Right lobe of liver (tissue), 6 donors: ENCODE measurements at regions not wholly inside any gene's neighbourhood (a gene's known extent, or its start where the extent isn't known, plus 50 kb on each side); places are given as distances from the start of the nearest gene placed in this dataset.
"Not testable (repeated sequence)": the region's sequence is repeated elsewhere in the genome, so short reads cannot be mapped to it uniquely, and the experiment has no call there.

Source experiments
- ATAC-seq, 4 donors: fragments of 200-7000 bp; cut with Tn5 transposase; one replicate each; pipeline ENCODE4 v1.9.1; 2020; ENCODE audit warnings: mild to moderate bottlenecking in 4 of 4, moderate library complexity in 4 of 4
- DNase-seq, 3 donors: peaks; one replicate each; pipeline ENCODE4 v3.0.0-alpha.2; 2020
- H3K27ac ChIP-seq, 3 donors: fragments of 200-600 bp; one replicate each; pipeline ENCODE4 v1.8.0; 2022
- H3K27me3 ChIP-seq, 2 donors: fragments of 200-600 bp; one replicate each; pipeline ENCODE4 v1.8.0; 2022
- H3K36me3 ChIP-seq, 4 donors: fragments of 200-600 bp; sonication (generic) in 1 of 4; one replicate each; pipeline versions ENCODE4 v1.5.1 to v1.8.0; 2017 to 2022; ENCODE audit warnings: control low read depth in 1 of 4
- H3K4me1 ChIP-seq, 4 donors: fragments of 200-600 bp; sonication (generic) in 1 of 4; one replicate each; pipeline versions ENCODE4 v1.5.1 to v1.8.0; 2017 to 2022; ENCODE audit warnings: control low read depth in 1 of 4
- H3K4me3 ChIP-seq, 3 donors: fragments of 200-600 bp; one replicate each; pipeline ENCODE4 v1.8.0; 2022
- H3K9me3 ChIP-seq, 4 donors: fragments of 200-600 bp; sonication (generic) in 1 of 4; one replicate each; pipeline versions ENCODE4 v1.5.1 to v1.8.0; 2017 to 2022; ENCODE audit warnings: control low read depth in 1 of 4
- WGBS: methylation state at CpG from one replicate; pipeline ENCODE4 v1.1.6; 2018; ENCODE audit warnings: low coverage, low lambda C conversion rate; ENCODE audit not compliant: insufficient coverage; ENCODE audit errors: missing lambda C conversion rate; 5-methylcytosine and 5-hydroxymethylcytosine counted together
- intact Hi-C, 2 donors: fragments of 100-400 bp; cut with DNase I; formaldehyde crosslinking; loops; one replicate each; pipeline versions ENCODE4 v1.11.2 to v1.14.1; 2022
- donor health status: DM: no; HTN: yes; CAD: no.
- donor health status: DM: no; HTN: no; CAD: no.
- donor health status: DM: no; HTN: no; CAD: no.
- donor health status: DM: no; HTN: yes; CAD: no.
- donor health status: DM: no; HTN: yes; CAD: no.

DNA sequence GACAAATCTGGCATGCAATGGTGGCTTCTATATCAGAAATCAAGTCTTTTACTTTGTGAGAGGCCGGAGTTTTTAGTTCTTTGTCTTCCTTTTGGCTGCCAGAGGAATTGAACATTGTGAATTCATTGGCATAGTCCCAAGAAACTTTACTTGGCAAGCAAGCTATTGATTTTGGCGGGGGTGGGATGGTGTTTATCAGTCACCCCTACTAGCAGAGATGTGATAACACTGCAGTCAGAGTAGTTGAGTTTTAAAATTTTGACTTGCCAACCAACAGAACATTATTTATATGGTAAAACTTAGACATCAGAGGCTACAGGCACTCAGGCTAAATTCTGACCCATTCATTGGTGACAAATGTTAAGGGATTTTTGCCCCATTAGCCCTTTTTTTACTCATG is 129.7 kb downstream of the FAM72C start:
- H3K27ac ChIP-seq, H3K9me3 ChIP-seq, H3K36me3 ChIP-seq, H3K4me3 ChIP-seq, H3K4me1 ChIP-seq, DNase-seq, H3K27me3 ChIP-seq, intact Hi-C loops: not testable (repeated sequence)
- peak; percentile 48 to 70 (median 53) for ATAC-seq
- WGBS: 11% methylated on average over 1 of the region's 2 CpGs

DNA sequence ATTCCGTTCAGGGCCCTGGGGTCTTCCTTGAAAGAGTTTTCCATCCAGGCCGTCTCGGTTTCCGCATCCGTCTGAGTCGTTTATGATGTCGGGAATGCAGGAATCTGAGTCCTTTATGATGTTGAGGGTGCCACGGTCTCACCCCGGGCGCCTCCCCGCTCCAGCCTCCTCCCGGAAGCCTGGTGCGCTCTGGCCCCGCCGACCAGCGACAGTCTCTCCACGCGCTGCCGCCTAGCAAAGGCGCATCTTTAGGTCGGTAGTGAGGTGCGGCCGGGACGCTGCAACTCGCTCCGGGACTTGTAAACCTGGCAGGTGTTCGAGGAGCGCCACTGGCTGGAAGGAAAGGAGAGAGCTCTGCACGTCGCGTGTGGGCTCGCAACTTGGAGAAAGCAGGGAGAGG is 132.6 kb downstream of the FAM72C start:
- H3K4me1 ChIP-seq, H3K27ac ChIP-seq, DNase-seq, H3K4me3 ChIP-seq, H3K9me3 ChIP-seq, H3K27me3 ChIP-seq, H3K36me3 ChIP-seq, intact Hi-C loops: not testable (repeated sequence)
- ATAC-seq: peak in 3 of 4 donors; percentile 33 to 50 (median 33)
- WGBS: 13% methylated on average over 4 of the region's 32 CpGs

DNA sequence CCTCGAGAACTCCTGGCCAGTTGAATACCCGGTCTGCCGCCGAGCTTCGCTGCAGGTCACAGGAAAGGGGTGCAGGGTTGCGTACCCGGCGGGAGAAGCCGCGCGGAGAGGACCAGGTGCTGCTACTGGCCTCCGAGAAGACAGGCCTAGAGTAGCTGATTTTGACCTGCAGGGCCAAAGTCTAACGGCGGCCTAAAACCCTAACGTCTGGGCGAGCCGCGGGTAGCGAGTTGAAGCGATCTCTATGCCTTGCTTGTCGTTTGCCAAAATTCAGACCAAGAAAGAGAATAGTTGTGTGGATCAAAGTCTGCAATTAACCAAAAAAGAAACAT is 133.2 kb downstream of the FAM72C start:
- H3K36me3 ChIP-seq, DNase-seq, H3K4me3 ChIP-seq, intact Hi-C loops, H3K9me3 ChIP-seq, H3K27ac ChIP-seq, H3K27me3 ChIP-seq, H3K4me1 ChIP-seq: not testable (repeated sequence)
- ATAC-seq: peak in 2 of 4 donors; percentile 28 to 45
- no CpG with 5 or more reads among the region's 21 CpGs for WGBS

DNA sequence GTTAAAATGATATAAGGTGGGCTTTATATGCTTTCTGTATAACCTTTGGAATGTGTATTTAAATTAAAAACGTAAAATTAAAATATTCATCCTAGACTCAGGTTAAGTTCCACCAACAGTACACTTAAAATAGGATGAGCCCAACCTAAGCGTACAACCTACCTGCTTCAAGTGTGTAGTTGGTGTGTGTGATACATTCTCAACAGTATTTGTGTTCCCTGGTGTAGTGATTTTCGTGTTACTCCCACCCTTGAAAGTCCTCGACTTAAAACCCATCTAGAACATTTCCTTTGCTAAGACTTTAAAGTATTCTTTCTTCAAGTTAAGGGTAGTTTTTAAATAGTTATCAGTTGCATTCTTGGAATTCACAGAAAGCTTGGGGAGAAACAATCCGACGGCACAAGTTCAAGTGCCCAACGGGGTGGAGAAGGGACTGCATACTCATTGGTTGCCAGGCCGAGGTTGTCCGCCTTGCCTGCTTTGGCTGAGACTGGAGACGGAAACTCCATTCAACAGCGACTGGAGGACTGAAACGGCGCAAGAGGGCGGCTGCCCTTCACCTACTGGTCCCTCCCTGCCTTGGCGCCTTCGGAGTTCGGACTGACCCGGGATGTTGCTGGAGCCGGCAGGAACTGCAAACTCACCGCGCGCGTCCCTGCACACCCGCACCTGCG is 133.7 kb downstream of the FAM72C start:
- H3K27ac ChIP-seq, H3K4me3 ChIP-seq, intact Hi-C loops, H3K27me3 ChIP-seq, H3K4me1 ChIP-seq, DNase-seq, H3K36me3 ChIP-seq, H3K9me3 ChIP-seq: not testable (repeated sequence)
- 53% methylated on average over 4 of the region's 25 CpGs for WGBS
- ATAC-seq: peak in 2 of 4 donors; percentile 12 to 13

DNA sequence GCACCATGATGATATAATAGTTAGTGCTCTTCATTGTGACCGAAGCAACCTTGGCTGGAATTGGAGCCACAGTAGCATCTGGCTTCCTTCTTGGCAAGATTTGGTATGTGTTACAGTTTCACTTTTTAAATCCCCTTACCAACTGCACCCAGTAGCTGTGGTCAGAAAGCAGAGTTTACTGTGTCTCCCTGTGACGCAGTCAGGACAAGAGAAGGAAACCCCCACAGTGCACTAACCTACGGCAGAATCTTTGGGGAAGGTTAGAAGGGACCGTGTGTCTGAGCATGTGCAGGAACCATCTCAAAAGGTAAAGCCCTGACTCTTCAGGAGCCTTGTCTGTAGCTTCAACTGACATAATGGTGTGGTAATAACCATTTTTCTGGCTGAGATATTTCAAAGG is 138.4 kb downstream of the FAM72C start:
- H3K4me3 ChIP-seq, DNase-seq, H3K27me3 ChIP-seq, H3K36me3 ChIP-seq, ATAC-seq, H3K27ac ChIP-seq, H3K4me1 ChIP-seq, intact Hi-C loops, H3K9me3 ChIP-seq: not testable (repeated sequence)
- WGBS: no CpG with 5 or more reads among the region's 4 CpGs

DNA sequence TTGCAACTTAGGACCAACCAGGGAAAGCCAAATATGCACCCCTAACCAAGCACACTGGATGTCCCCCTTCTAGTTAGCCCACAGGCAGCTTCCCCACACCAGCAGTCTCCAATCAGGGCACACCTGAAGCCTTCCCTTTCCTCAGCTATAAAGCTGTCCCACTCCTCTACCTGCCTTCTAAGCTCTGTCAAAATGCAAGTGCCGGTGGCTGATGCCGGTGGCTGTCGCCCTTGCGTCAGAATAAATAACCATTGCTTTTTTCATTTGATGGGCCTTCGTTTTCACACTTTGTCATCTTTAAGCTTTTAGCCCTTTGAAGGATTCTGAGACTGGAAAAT is 139.4 kb downstream of the FAM72C start:
- DNase-seq, H3K4me1 ChIP-seq, H3K36me3 ChIP-seq, H3K9me3 ChIP-seq, H3K27me3 ChIP-seq, ATAC-seq, H3K27ac ChIP-seq, H3K4me3 ChIP-seq, intact Hi-C loops: not testable (repeated sequence)
- 70% methylated on average over 5 of the region's 5 CpGs for WGBS

DNA sequence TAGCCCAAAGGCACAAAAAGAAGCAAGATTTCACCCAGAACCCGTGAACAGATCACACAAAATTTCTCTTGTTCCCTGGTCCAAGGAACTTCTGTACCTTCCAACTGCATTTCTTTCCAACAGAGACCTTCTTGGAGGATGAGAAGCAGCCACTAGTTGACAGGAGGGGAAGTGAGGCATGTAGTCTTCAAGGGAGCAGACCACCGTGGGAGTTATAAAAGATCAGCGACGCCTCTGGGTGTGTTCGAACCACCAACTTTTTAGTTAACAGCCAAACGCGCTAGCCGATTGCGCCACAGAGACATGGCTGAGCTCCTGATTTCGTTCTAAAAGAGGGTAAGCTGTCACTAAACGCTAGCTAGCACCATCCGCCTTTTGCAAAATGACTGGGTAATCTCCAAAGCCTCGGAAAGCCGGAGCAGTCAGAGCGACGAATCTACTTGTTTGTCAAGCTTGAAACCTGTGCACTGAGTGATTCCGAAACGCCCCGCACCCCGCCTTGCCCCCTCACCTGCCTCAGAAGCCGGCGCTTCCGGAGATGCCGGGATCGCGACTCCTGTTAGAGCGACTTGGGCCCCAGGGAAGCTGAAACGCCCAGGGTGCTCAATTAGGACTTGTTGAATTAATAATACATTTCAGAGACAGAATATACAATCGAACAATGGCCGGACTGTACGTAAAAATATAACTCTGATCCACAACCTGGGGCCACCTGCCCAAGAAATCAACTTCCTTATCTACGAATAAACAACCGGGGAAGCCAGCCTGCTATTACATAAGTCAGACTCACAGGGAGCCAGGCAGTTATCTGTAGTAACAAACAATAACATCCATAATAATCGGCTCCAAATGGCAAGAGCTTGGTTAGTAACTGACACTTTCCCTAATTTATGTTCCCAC is 140.1 kb downstream of the FAM72C start:
- H3K27me3 ChIP-seq, ATAC-seq, H3K9me3 ChIP-seq, H3K27ac ChIP-seq, H3K4me1 ChIP-seq, H3K4me3 ChIP-seq, intact Hi-C loops, H3K36me3 ChIP-seq: not testable (repeated sequence)
- 19% methylated on average over 33 of the region's 34 CpGs for WGBS
- peak in 1 of 3 donors; percentile 27 for DNase-seq

DNA sequence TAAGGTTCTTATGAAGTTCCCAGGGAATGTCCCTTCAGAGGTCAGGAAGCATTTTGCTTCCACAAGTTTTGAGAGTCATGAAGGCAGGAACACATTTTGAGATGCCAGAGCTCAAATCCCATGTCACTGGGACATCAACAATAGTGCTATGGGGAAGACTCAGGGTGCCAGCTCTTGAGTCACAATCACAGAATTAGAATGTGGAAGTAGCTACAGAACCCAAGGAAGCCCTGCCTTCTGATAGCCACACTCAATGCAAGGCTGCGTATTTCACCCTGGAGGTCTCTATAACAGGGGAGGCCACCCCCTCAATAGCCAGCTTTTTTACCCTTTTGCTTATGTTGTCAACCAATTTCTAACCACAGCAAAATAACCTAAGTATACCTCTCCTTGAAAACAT is 145.6 kb downstream of the FAM72C start:
- H3K36me3 ChIP-seq, H3K4me3 ChIP-seq, H3K9me3 ChIP-seq, H3K27me3 ChIP-seq, intact Hi-C loops, H3K4me1 ChIP-seq, DNase-seq, H3K27ac ChIP-seq: not testable (repeated sequence)
- whole genome bisulfite sequencing: no CpG with 5 or more reads among the region's 1 CpG
- ATAC-seq: peak; percentile 28 to 72 (median 52)

DNA sequence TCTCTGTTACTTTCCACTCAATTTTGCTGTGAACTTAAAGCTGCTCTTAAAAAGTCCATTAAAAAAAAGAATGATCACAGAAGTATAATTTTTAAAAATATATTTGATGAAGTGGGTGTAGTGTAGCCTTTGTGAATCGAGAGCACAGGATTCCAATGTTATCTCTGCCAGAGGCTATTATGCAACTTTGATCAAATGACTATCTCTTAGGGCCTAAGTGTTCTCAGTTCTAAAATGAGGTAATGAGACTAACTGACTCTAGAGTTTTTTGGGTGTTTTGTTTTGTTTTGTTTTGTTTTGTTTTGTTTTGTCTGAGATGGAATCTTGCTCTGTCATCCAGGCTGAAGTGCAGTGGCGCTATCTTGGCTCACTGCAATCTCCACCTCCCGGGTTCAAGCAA is 147.5 kb downstream of the FAM72C start:
- peak in 1 of 4 donors; percentile 50 for ATAC-seq
- H3K4me1 ChIP-seq, DNase-seq, H3K27me3 ChIP-seq, H3K4me3 ChIP-seq, H3K9me3 ChIP-seq, H3K36me3 ChIP-seq, H3K27ac ChIP-seq, intact Hi-C loops: not testable (repeated sequence)
- 30% methylated on average over 2 of the region's 3 CpGs for WGBS

DNA sequence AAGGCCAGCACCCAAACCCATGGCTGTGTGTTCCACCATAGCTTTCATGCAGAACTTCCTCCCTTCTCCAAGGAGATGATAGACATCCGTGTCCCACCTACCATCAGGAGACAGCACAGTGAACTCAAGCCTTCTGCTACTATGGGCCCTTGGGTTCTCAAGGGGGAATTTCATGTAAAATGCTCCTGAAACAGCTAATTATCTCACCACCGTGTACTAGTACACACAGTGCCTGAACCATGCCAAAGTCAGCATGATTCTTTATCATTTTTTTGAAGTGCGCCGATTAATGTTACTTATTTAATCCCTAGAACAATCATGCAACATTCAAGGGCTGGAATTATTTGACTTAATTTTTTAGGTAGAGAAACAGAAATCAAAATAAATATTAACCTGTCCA is 151.7 kb downstream of the FAM72C start:
- H3K36me3 ChIP-seq, H3K9me3 ChIP-seq, intact Hi-C loops, ATAC-seq, H3K4me3 ChIP-seq, H3K27ac ChIP-seq, H3K4me1 ChIP-seq, H3K27me3 ChIP-seq, DNase-seq: not testable (repeated sequence)
- no CpG with 5 or more reads among the region's 4 CpGs for WGBS

DNA sequence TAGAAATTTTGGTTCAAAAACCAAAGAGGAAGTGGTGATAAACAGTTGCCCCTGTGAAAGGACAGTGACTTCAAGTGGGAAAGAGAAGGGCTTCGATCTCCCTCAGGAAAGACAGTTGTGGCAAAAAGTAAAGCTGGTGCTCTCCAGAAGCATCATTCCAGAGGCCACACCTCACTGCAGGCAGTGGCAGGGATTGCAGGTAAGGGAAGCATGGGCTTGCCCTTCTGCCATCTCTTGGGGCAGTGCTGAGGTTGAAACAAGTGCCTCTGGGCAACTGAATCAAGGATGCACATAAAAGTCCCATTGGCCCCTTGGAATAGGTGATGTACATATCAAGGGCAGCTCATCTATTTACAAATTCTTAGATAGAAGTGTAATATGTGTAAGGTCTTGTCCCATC is 155.4 kb downstream of the FAM72C start:
- H3K4me3 ChIP-seq, intact Hi-C loops, H3K4me1 ChIP-seq, H3K36me3 ChIP-seq, H3K9me3 ChIP-seq, H3K27ac ChIP-seq, DNase-seq, ATAC-seq, H3K27me3 ChIP-seq: not testable (repeated sequence)
- WGBS: no CpG with 5 or more reads among the region's 1 CpG

DNA sequence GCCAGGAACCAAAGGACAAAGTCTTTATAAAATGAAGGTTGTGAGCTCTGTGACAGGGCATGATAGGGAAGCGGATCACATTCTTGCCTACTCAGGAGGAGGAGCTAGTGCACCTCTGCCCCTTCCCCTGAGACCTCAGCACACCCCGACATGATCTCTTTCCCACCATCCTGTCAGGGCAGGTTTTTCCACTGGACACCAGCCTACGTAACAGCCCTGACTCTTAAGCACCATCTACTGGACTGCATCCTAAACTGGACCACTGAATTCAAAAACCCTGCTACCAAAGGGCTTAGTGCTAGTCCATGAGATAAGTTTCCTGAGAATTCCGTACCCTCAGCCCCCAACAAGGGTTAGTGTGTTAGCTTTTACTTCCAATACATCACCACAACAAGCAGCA is 166.4 kb downstream of the FAM72C start:
- WGBS: no CpG with 5 or more reads among the region's 4 CpGs
- H3K9me3 ChIP-seq, H3K36me3 ChIP-seq, H3K4me1 ChIP-seq, H3K27ac ChIP-seq, intact Hi-C loops, DNase-seq, H3K27me3 ChIP-seq, H3K4me3 ChIP-seq: not testable (repeated sequence)
- ATAC-seq: peak; percentile 58 to 74 (median 60)
